Spinal cord (tissue), 9 donors: ENCODE measurements at regions not wholly inside any gene's neighbourhood (a gene's known extent, or its start where the extent isn't known, plus 50 kb on each side); places are given as distances from the start of the nearest gene placed in this dataset.

Experiments used
- DNase-seq, 6 donors: peaks; one replicate each; pipeline versions ENCODE4 v3.0.0 to v3.0.0-alpha.2; 2013 to 2015; ENCODE audit warnings: low spot score in 6 of 6, low read depth in 4 of 6
- H3K27ac ChIP-seq: one replicate; pipeline ENCODE4 v1.5.1; 2013; ENCODE audit warnings: low read depth, low read length, control low read depth
- H3K27me3 ChIP-seq: one replicate; pipeline ENCODE4 v1.6.1; 2013; ENCODE audit warnings: low read length; ENCODE audit not compliant: control insufficient read depth, insufficient read depth
- H3K36me3 ChIP-seq: one replicate; pipeline ENCODE4 v1.6.1; 2013; ENCODE audit warnings: low read length; ENCODE audit not compliant: control insufficient read depth, insufficient read depth
- H3K4me1 ChIP-seq: one replicate; pipeline ENCODE4 v1.6.1; 2013; ENCODE audit warnings: low read length; ENCODE audit not compliant: control insufficient read depth, insufficient read depth
- H3K4me3 ChIP-seq: one replicate; pipeline ENCODE4 v1.5.1; 2013; ENCODE audit warnings: low read depth, low read length, control low read depth
- H3K9me3 ChIP-seq: one replicate; pipeline ENCODE4 v1.6.1; 2013; ENCODE audit warnings: low read length; ENCODE audit not compliant: control insufficient read depth, insufficient read depth
- WGBS: methylation state at CpG from one replicate; pipeline ENCODE4 v1.1.5; 2013; ENCODE audit warnings: missing lambda C conversion rate; ENCODE audit not compliant: insufficient coverage; 5-methylcytosine and 5-hydroxymethylcytosine counted together
- donor health status: healthy.

DNA sequence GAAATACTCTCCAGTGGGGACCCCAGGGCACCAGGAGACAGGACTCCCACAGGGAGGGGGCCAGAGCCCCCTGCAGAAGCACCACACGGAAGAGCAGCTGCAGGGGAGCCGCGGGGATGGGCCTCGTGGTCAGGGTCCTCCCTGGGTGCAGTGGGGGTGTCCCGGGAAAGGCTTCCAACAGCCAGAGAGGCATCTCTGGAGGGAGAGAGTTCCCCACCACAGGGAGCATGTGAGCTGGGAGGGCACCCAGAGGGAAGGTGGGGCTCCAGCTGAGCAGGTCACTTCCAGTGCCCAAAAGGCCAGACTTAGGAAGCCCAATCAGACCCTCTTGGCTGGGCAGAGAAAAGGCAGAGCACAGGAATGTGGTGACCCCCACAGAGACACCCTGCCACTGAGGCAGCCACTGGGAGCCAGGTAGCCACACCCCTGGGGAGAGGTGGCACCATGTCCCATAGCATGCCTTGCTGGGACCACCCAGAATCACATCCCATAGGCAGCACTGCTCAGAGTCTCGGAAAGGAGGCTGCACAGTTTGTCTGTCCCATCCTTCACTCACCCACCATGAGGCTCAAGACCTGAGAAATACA is 49.9 kb upstream of the LMO1 start:
- peaks cover 3% of the 10 kb centered on the region for H3K27me3 ChIP-seq
- no peaks in the 10 kb centered on the region for H3K36me3 ChIP-seq
- H3K9me3 ChIP-seq = no peaks in the 10 kb centered on the region
- WGBS = 42% methylated on average over 6 of the region's 6 CpGs
- no peak for DNase-seq
- no peak overlapping the region for H3K27ac ChIP-seq
- H3K4me3 ChIP-seq = no peak overlapping the region
- H3K4me1 ChIP-seq = peaks cover 24% of the 10 kb centered on the region
